Muscle layer of duodenum (tissue), 2 donors: ENCODE measurements at regions not wholly inside any gene's neighbourhood (a gene's known extent, or its start where the extent isn't known, plus 50 kb on each side); places are given as distances from the start of the nearest gene placed in this dataset.
"Not testable (repeated sequence)": the region's sequence is repeated elsewhere in the genome, so short reads cannot be mapped to it uniquely, and the experiment has no call there.

Experiments used
- H3K27ac ChIP-seq: one replicate; pipeline ENCODE4 v1.7.0; 2013; ENCODE audit warnings: mild to moderate bottlenecking, low read length
- H3K27me3 ChIP-seq: one replicate; pipeline ENCODE4 v1.7.0; 2013; ENCODE audit warnings: low read depth, mild to moderate bottlenecking, control low read depth, low read length
- H3K36me3 ChIP-seq, 2 donors: one replicate each; pipeline ENCODE4 v1.7.0; 2013; ENCODE audit warnings: low read length in 2 of 2, control low read depth in 1 of 2, mild to moderate bottlenecking in 1 of 2; ENCODE audit not compliant: insufficient read depth in 2 of 2, control insufficient read depth in 1 of 2
- H3K4me1 ChIP-seq, 2 donors: one replicate each; pipeline ENCODE4 v1.7.0; 2013; ENCODE audit warnings: low read length in 2 of 2, mild to moderate bottlenecking in 2 of 2, control low read depth in 1 of 2, moderate library complexity in 1 of 2; ENCODE audit not compliant: insufficient read depth in 2 of 2, control insufficient read depth in 1 of 2
- H3K4me3 ChIP-seq, 2 donors: one replicate each; pipeline ENCODE4 v1.7.0; 2013; ENCODE audit warnings: low read length in 2 of 2, low read depth in 1 of 2, mild to moderate bottlenecking in 1 of 2
- H3K9me3 ChIP-seq, 2 donors: one replicate each; pipeline ENCODE4 v1.7.0; 2013; ENCODE audit warnings: low read length in 2 of 2, control low read depth in 1 of 2, mild to moderate bottlenecking in 1 of 2; ENCODE audit not compliant: control insufficient read depth in 1 of 2
- donor health status: healthy.

DNA sequence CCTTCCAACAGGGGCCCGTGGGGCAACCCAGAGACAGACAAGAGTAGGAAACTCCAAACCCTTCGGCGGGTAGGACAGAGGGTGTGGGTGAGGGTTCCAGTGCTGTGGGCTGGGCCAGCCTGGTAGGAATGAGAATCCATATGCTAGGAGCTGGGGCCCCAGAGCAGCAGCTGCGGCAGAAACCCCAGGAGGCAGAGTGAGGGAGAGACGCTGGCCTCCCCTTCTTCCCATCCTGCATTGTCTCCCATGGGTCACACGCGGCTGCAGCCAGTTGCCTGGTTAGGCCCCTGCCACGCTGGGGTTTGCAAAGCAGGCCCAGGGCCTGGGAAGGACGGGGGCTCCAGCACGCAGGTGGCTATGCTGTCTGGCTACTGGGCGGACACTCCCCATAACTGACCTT is 113.1 kb upstream of the CCZ1B start:
- not testable (repeated sequence) for H3K9me3 ChIP-seq, H3K4me3 ChIP-seq, H3K27ac ChIP-seq, H3K4me1 ChIP-seq, H3K27me3 ChIP-seq, H3K36me3 ChIP-seq

DNA sequence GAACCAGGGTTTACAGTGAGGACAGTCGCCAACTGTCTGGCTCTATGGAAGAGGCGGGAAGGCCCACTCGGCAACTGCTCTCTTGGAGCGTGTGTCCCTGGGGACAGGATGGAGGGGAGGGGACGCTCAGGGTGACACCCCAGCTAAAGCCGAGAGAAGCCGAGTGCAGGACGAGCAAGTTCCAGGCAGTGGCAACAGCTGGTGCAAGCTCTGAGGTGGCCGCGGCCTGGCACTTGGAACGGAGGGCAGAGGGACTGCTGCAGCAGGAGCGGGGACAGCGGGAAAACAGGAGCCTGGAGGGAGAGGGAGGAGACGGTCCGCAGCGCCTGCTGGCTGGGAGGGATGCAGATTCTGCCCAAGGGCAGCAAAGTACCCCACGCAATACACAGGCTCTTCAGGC is 113.8 kb upstream of the CCZ1B start:
- H3K4me1 ChIP-seq, H3K9me3 ChIP-seq, H3K27ac ChIP-seq, H3K27me3 ChIP-seq, H3K4me3 ChIP-seq, H3K36me3 ChIP-seq: not testable (repeated sequence)

DNA sequence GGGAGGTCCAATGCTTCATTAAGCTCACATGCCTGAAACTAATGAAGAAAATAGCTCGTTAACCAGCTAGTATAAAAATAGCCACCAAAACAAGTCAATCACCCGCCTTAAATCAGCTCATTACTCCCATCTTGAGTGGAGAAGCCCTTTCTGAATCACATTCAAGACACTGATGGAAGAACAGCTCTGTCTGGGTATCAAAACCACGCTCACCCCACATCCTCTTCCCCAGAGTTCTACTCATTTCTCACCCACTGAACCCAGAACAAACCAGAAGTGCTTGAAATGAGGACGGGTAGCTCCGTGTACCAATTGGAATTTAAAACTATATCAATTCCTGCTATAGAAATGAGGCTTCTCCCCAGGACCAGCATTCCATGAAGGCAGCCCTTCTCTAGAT is 120.8 kb upstream of the CCZ1B start:
- H3K27ac ChIP-seq, H3K9me3 ChIP-seq, H3K4me1 ChIP-seq, H3K27me3 ChIP-seq, H3K36me3 ChIP-seq, H3K4me3 ChIP-seq: not testable (repeated sequence)

DNA sequence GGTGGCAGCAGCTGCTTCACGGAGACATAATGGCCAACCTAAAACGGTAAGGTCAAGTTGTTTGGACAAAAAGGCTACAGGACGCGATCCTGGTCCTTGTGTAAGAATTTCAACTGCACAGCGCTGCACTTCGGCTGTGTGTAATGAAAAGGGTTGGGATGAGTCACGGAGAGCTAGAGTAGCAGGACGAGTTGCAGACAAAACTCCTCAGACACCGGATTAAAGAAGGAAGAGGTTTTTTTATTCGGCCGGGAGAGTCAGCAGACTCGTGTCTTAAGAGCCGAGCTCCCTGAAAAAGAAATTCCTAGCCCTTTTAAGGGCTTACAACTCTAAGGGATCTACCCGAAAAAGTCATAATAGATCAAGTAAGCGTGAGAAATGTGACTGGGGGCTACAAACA is 124.2 kb upstream of the CCZ1B start:
- H3K4me1 ChIP-seq, H3K4me3 ChIP-seq, H3K9me3 ChIP-seq, H3K36me3 ChIP-seq, H3K27ac ChIP-seq, H3K27me3 ChIP-seq: not testable (repeated sequence)

DNA sequence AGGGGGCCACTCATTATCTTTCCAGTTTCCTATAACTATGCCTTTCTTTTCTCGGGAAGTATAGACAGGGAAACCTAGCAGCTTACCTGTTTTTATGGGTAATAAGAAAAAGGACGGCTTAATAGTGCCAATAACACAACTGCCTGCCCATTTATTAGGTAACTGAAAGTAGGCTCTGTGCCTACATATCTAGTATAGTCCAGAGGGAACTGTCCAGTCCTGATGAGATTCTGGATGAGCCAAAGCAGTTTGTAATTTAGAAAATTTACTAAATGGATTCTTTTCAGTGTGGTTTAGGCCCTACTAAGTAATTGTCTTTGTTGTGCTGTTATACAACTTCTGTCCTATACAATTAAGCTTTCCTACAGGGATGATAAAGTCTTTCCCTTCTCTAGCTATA is 125.5 kb upstream of the CCZ1B start:
- not testable (repeated sequence) for H3K36me3 ChIP-seq

DNA sequence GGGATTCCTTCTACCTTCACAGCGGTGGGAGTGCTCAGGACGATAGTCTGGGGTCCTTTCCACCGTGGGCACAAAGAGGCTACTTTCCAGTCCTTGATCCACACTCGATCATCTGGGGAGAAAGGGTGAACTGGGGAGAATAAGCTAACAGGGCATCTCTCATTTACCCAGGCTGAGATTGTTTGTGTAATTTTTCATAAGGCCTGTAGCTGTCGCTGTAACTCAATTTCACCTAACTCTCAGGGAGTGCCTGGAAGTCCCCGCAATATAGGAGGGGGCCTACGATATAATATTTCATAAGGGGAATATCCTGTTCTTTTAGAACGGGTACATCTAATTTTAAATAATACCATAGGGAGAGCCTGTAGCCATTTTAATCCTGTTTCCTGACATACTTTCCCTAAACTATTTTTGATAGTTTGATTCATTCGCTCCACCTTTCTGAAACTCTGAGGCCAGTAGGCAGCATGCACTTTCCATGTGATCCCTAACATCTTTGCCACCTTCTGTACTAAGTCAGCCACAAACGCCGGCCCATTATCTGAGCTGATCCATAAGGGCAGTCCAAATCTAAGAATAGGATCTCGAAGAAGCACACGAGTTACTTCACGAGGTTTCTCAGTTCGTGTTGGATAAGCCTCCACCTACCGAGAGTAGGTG is 127.2 kb upstream of the CCZ1B start:
- not testable (repeated sequence) for H3K27me3 ChIP-seq, H3K27ac ChIP-seq, H3K9me3 ChIP-seq, H3K4me1 ChIP-seq, H3K4me3 ChIP-seq, H3K36me3 ChIP-seq

More for the DNA sequence above, 125.5 kb upstream of the CCZ1B start:
- not testable (repeated sequence) for H3K4me3 ChIP-seq, H3K4me1 ChIP-seq, H3K27ac ChIP-seq, H3K9me3 ChIP-seq, H3K27me3 ChIP-seq

DNA sequence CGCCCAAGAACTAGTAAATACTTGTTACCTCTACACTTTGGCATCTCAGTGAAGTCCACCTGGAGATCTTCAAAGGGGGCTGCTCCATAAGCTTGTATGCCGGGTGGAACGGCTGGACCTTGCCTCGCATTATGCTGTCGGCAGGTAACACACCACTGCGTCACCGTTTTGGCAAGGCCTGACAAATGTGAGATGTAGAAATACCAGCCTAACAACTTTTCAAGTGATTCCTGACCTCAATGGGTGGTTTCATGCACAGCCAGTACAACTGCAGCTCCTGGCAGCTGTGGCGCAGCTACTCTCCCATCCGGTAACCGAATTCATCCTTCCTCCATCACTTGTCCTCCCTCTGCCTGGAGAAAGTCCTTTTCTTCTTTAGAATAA is 127.7 kb upstream of the CCZ1B start:
- not testable (repeated sequence) for H3K4me1 ChIP-seq, H3K4me3 ChIP-seq, H3K27ac ChIP-seq, H3K36me3 ChIP-seq, H3K9me3 ChIP-seq, H3K27me3 ChIP-seq

DNA sequence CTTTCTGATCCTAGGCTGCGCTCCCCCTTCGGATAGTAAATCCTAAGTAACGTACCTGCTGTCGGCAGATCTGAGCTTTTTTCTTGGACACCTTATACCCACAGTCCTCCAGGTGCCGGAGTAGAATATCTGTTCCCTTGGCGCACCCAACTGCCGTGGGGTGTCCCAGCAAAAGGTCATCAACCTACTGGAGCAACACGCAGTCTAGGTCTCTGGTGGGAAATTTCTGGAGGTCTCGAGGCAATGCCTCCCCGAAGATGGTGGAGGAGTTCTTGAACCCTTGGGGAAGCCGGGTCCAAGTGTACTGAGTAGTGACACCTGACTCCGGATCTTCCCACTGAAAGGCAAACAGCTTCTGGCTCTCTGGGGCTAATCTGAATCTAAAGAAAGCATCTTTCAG is 129.3 kb upstream of the CCZ1B start:
- not testable (repeated sequence) for H3K9me3 ChIP-seq, H3K36me3 ChIP-seq, H3K27me3 ChIP-seq, H3K27ac ChIP-seq, H3K4me3 ChIP-seq, H3K4me1 ChIP-seq

DNA sequence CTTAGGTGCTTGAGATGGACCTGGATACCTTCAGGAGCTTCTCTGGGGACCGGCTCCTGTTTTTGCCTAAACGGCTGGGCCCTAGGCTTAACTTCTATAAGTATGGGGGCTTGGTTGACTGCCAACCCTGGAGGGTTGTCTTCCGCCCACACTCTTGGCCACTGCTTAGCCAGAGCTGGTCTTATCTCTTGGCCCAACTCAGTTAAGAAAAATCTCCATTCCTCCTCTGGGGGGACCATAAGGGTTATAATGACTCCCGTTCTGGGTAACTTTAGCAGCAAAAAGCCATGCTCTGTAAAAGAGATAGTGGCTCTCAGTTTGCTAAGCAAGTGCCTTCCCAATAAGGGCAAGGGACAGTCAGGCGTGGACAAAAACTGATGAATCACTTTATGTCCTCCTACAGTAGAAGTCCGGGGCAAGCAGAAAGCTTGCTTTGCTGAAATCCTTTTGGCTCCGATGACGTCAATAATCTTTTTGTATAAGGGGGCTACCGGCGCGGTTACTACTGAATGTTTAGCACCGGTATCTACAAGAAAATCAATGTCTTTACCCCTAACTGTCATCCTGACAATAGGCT is 130.0 kb upstream of the CCZ1B start:
- H3K36me3 ChIP-seq, H3K4me1 ChIP-seq, H3K27me3 ChIP-seq, H3K9me3 ChIP-seq, H3K27ac ChIP-seq, H3K4me3 ChIP-seq: not testable (repeated sequence)

DNA sequence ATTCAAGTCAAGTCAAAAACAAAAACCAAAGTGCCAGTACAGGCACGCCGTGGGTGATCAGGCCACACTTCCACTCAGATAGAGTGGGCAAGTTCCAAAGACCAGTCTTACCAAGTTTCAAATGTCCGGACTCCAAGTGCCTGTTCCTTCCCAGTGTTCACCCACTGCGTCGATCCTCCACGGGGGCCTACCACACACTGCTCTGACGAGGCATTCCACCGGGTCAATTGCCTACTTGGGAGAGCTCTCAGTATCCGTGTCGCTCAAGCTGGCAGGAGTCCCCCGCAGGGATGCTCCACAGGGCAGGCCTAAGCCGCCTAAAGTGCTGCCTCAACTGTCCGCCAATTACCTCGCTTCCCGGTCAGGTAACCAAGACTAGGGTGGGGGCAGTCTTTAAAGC is 132.3 kb upstream of the CCZ1B start:
- not testable (repeated sequence) for H3K9me3 ChIP-seq, H3K4me3 ChIP-seq, H3K27me3 ChIP-seq, H3K27ac ChIP-seq, H3K4me1 ChIP-seq, H3K36me3 ChIP-seq

DNA sequence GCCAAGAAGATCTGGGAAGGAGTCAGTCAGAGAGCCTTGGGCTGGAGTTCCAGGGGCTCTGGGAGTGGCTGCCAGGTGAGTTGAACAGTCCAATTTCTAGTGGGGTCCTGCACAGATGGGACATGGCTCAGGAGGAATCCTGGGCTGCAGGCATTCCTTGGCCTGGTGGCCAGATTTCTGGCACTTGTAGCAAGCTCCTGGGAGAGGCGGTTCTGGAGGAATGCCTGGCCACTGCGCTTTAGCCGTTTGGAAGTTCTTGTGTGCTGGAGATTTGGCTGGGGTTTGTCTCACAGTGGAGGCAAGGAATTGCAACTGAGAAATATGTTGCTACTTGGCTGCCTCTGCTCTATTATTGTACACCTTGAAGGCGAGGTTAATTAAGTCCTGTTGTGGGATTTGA is 133.9 kb upstream of the CCZ1B start:
- H3K9me3 ChIP-seq, H3K4me1 ChIP-seq, H3K4me3 ChIP-seq, H3K27me3 ChIP-seq, H3K36me3 ChIP-seq, H3K27ac ChIP-seq: not testable (repeated sequence)

DNA sequence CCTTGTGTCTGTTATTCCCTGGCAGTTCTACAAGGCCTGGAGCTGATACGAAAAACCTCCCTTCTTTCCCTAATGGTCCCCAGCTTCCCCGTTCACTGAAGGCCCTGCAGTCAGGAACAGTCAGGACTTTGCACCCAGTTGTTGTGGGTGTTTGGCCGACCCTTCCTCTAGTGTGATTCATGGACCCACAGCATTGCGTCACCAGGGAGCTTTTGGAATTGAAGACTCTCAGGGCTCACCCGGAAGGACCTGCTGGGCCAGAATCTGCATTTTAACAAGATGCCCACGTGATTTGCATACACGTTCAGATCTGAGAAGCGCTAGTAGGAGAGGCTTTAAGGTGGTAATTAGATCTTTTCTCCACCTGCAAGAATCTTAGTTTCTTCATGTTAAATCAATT is 136.8 kb upstream of the CCZ1B start:
- H3K27ac ChIP-seq, H3K4me3 ChIP-seq, H3K27me3 ChIP-seq, H3K4me1 ChIP-seq, H3K9me3 ChIP-seq, H3K36me3 ChIP-seq: not testable (repeated sequence)
